ENCODE measurements at regions not wholly inside any gene's neighbourhood (a gene's known extent, or its start where the extent isn't known, plus 50 kb on each side); places are given as distances from the start of the nearest gene placed in this dataset.

- DNase-seq (ENCODE audit: low spot score): peak; percentile 61
- H3K4me1 Mint-ChIP-seq: no peaks in the 10 kb centered on the region
- POLR2A ChIA-PET: no interaction called here
These were observed 308.4 kb downstream of the PDCD6IP start for GRCh38 chr3:34106879-34107278.

GRCh38 chr3:34107669-34108068, 309.2 kb downstream of the PDCD6IP start:
- Mint-ChIP-seq H3K27ac (no peak overlapping the region), H3K9me3 (no peaks in the 10 kb centered on the region), H3K4me1 (no peaks in the 10 kb centered on the region), H3K4me3 (no peak overlapping the region), H3K36me3 (no peaks in the 10 kb centered on the region), H3K27me3 (ENCODE audit: low read depth) (no peaks in the 10 kb centered on the region)
- POLR2A ChIA-PET: no interaction called here
- TF ChIP-seq ATF6 (CRISPR knock-in tag; IDR thresholded peaks at IDR 0.05) (no peak), NFATC4 (CRISPR knock-in tag; IDR thresholded peaks at IDR 0.05) (no peak), ARID4B (CRISPR knock-in tag; IDR thresholded peaks at IDR 0.05; ENCODE audit: borderline replicate concordance) (no peak), NFYB (CRISPR knock-in tag; conservative IDR thresholded peaks at IDR 0.05; ENCODE audit: low read depth) (no peak), IRF2 (CRISPR knock-in tag; IDR thresholded peaks at IDR 0.05; ENCODE audit: borderline replicate concordance, low read depth) (no peak), NR3C1 (CRISPR knock-in tag; conservative IDR thresholded peaks at IDR 0.05; ENCODE audit: low read depth) (no peak), ZBTB21 (CRISPR knock-in tag; IDR thresholded peaks at IDR 0.05; ENCODE audit: borderline replicate concordance) (no peak)
- CTCF ChIA-PET: interaction anchor here (1.1 to 1.7 kb wide), 3 partner anchors 92 to 280 kb away, joined by 4 to 11 read pairs (median 9); no protein-coding TSS in a partner anchor
- DNase-seq (ENCODE audit: low spot score) (no peak), ATAC-seq (no peak)

More at GRCh38 chr3:34106879-34107278, 308.4 kb downstream of the PDCD6IP start:
- no peak overlapping the region for H3K27ac Mint-ChIP-seq
- H3K9me3 Mint-ChIP-seq: no peaks in the 10 kb centered on the region
- peak; percentile 96 for ATAC-seq
- TF ChIP-seq, protein P1, sequence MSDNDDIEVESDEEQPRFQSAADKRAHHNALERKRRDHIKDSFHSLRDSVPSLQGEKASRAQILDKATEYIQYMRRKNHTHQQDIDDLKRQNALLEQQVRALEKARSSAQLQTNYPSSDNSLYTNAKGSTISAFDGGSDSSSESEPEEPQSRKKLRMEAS (CRISPR knock-in tag; IDR thresholded peaks at IDR 0.05): 0 out of 2 replicates have a peak, but pooled peaks have one; percentile 38
- TF ChIP-seq, protein P2, sequence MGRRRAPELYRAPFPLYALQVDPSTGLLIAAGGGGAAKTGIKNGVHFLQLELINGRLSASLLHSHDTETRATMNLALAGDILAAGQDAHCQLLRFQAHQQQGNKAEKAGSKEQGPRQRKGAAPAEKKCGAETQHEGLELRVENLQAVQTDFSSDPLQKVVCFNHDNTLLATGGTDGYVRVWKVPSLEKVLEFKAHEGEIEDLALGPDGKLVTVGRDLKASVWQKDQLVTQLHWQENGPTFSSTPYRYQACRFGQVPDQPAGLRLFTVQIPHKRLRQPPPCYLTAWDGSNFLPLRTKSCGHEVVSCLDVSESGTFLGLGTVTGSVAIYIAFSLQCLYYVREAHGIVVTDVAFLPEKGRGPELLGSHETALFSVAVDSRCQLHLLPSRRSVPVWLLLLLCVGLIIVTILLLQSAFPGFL (CRISPR knock-in tag; IDR thresholded peaks at IDR 0.05; ENCODE audit: borderline replicate concordance): no peak
- TF ChIP-seq, protein P3, sequence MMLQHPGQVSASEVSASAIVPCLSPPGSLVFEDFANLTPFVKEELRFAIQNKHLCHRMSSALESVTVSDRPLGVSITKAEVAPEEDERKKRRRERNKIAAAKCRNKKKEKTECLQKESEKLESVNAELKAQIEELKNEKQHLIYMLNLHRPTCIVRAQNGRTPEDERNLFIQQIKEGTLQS (CRISPR knock-in tag; conservative IDR thresholded peaks at IDR 0.05): no peak
- TF ChIP-seq, protein P4, sequence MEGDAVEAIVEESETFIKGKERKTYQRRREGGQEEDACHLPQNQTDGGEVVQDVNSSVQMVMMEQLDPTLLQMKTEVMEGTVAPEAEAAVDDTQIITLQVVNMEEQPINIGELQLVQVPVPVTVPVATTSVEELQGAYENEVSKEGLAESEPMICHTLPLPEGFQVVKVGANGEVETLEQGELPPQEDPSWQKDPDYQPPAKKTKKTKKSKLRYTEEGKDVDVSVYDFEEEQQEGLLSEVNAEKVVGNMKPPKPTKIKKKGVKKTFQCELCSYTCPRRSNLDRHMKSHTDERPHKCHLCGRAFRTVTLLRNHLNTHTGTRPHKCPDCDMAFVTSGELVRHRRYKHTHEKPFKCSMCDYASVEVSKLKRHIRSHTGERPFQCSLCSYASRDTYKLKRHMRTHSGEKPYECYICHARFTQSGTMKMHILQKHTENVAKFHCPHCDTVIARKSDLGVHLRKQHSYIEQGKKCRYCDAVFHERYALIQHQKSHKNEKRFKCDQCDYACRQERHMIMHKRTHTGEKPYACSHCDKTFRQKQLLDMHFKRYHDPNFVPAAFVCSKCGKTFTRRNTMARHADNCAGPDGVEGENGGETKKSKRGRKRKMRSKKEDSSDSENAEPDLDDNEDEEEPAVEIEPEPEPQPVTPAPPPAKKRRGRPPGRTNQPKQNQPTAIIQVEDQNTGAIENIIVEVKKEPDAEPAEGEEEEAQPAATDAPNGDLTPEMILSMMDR (IDR thresholded peaks at IDR 0.05): peak; percentile 68
- TF ChIP-seq, protein P5, sequence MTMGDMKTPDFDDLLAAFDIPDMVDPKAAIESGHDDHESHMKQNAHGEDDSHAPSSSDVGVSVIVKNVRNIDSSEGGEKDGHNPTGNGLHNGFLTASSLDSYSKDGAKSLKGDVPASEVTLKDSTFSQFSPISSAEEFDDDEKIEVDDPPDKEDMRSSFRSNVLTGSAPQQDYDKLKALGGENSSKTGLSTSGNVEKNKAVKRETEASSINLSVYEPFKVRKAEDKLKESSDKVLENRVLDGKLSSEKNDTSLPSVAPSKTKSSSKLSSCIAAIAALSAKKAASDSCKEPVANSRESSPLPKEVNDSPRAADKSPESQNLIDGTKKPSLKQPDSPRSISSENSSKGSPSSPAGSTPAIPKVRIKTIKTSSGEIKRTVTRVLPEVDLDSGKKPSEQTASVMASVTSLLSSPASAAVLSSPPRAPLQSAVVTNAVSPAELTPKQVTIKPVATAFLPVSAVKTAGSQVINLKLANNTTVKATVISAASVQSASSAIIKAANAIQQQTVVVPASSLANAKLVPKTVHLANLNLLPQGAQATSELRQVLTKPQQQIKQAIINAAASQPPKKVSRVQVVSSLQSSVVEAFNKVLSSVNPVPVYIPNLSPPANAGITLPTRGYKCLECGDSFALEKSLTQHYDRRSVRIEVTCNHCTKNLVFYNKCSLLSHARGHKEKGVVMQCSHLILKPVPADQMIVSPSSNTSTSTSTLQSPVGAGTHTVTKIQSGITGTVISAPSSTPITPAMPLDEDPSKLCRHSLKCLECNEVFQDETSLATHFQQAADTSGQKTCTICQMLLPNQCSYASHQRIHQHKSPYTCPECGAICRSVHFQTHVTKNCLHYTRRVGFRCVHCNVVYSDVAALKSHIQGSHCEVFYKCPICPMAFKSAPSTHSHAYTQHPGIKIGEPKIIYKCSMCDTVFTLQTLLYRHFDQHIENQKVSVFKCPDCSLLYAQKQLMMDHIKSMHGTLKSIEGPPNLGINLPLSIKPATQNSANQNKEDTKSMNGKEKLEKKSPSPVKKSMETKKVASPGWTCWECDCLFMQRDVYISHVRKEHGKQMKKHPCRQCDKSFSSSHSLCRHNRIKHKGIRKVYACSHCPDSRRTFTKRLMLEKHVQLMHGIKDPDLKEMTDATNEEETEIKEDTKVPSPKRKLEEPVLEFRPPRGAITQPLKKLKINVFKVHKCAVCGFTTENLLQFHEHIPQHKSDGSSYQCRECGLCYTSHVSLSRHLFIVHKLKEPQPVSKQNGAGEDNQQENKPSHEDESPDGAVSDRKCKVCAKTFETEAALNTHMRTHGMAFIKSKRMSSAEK (CRISPR knock-in tag; IDR thresholded peaks at IDR 0.05; ENCODE audit: borderline replicate concordance): no peak
- TF ChIP-seq TEAD1 (CRISPR knock-in tag; IDR thresholded peaks at IDR 0.05): 0 out of 2 replicates have a peak, but pooled peaks have one; percentile 30
- no peak overlapping the region for H3K4me3 Mint-ChIP-seq
- CTCF ChIA-PET: interaction anchor here (0.7 to 1.7 kb wide), 18 partner anchors 24 to 577 kb away, joined by 3 to 12 read pairs (median 4); no protein-coding TSS in a partner anchor
- H3K36me3 Mint-ChIP-seq: no peaks in the 10 kb centered on the region
- no peaks in the 10 kb centered on the region for H3K27me3 Mint-ChIP-seq (ENCODE audit: low read depth)

All from WTC11 (cell line).